Fibroblast of pulmonary artery (primary cell): ENCODE measurements at regions not wholly inside any gene's neighbourhood (a gene's known extent, or its start where the extent isn't known, plus 50 kb on each side); places are given as distances from the start of the nearest gene placed in this dataset.

Source experiments
- DNase-seq: peaks from one replicate; pipeline ENCODE4 v3.0.0-alpha.2; 2010; ENCODE audit warnings: low read depth
- H3K4me3 ChIP-seq: replicated peaks from 2 replicates; pipeline ENCODE4 v1.5.1; 2011; ENCODE audit warnings: low read depth, mild to moderate bottlenecking, control low read depth, low read length, moderate library complexity
- CTCF ChIP-seq: IDR thresholded peaks from 2 replicates; pipeline ENCODE4 v1.5.1; 2011; ENCODE audit warnings: mild to moderate bottlenecking, control low read depth, low read length, inconsistent platforms; ENCODE audit errors: missing control alignments

GRCh38 chr4:60296386-60296785, 903.7 kb upstream of the ADGRL3 start:
- no peak for TF ChIP-seq CTCF
- no peak for DNase-seq
- H3K4me3 ChIP-seq = no peak overlapping the region

GRCh38 chr4:60313611-60314178, 886.4 kb upstream of the ADGRL3 start:
- no peak overlapping the region for H3K4me3 ChIP-seq
- peak; percentile 3 for DNase-seq
- no peak for TF ChIP-seq CTCF

GRCh38 chr4:60314416-60314815, 885.7 kb upstream of the ADGRL3 start:
- no peak for DNase-seq
- H3K4me3 ChIP-seq = no peak overlapping the region
- TF ChIP-seq CTCF = no peak

GRCh38 chr4:60315586-60315985, 884.5 kb upstream of the ADGRL3 start:
- no peak overlapping the region for H3K4me3 ChIP-seq
- no peak for DNase-seq
- no peak for TF ChIP-seq CTCF

- no peak for DNase-seq
- no peak overlapping the region for H3K4me3 ChIP-seq
- TF ChIP-seq CTCF = no peak
These were observed 873.4 kb upstream of the ADGRL3 start for GRCh38 chr4:60326735-60327134.

- H3K4me3 ChIP-seq = no peak overlapping the region
- TF ChIP-seq CTCF = no peak
- no peak for DNase-seq
These were observed 872.5 kb upstream of the ADGRL3 start for GRCh38 chr4:60327651-60328050.

GRCh38 chr4:60344908-60345307, 855.2 kb upstream of the ADGRL3 start:
- TF ChIP-seq CTCF = no peak
- H3K4me3 ChIP-seq = no peak overlapping the region
- peak; percentile 0 for DNase-seq
